ENCODE measurements at regions not wholly inside any gene's neighbourhood (a gene's known extent, or its start where the extent isn't known, plus 50 kb on each side); places are given as distances from the start of the nearest gene placed in this dataset.

DNA sequence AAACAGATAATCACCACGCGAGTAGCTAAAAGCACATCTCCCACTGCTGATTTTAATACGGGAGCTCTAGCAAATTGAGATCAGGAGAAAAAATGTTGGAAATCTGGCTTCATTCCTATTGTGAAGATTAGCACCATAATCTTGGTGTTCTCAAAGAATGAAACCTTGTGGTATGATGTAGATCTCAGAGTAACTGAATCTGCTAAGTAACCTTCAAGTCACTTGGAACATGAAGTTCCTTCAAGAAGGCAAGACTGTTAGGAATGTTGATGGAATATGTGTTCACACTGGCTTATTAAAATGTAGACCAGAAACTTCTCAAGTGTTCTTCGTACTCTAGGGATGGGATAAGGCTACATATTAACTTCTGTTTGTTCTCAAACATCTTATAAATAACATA, 117.4 kb upstream of the CHRM3 start:
- Histone ChIP-seq H3K9ac (ENCODE audit: insufficient read depth, low read depth, low read length) (no peak overlapping the region), H2AFZ (ENCODE audit: low read length) (no peak overlapping the region), H3K4me2 (ENCODE audit: low read depth, low read length) (no peak overlapping the region), H3K27ac (ENCODE audit: extremely low read length, insufficient read depth, low read length) (no peak overlapping the region), H3K4me3 (replicated peaks in 1 of 3; ENCODE audit: insufficient read depth in 1 of 3, low read depth in 2 of 3, low read length in 3 of 3) (no peak overlapping the region), H3K79me2 (ENCODE audit: insufficient read depth, low read length) (no peaks in the 10 kb centered on the region), H3K9me3 (ENCODE audit: low read length) (peaks cover 80% of the 10 kb centered on the region), H3K36me3 (replicated peaks in 1 of 2; ENCODE audit: control insufficient read depth in 1 of 2, insufficient read depth in 2 of 2, low read length in 2 of 2) (no peaks in the 10 kb centered on the region), H3K4me1 (ENCODE audit: insufficient read depth, low read length) (no peaks in the 10 kb centered on the region), H3K27me3 (ENCODE audit: control insufficient read depth in 1 of 2, insufficient read depth in 2 of 2, low read length in 2 of 2) (no peaks in the 10 kb centered on the region), H4K20me1 (ENCODE audit: insufficient read depth, low read length) (no peaks in the 10 kb centered on the region)
- DNase-seq (ENCODE audit: low spot score) (no peak), FAIRE-seq (no peak), ATAC-seq (no peak)
- TF ChIP-seq, protein P1, sequence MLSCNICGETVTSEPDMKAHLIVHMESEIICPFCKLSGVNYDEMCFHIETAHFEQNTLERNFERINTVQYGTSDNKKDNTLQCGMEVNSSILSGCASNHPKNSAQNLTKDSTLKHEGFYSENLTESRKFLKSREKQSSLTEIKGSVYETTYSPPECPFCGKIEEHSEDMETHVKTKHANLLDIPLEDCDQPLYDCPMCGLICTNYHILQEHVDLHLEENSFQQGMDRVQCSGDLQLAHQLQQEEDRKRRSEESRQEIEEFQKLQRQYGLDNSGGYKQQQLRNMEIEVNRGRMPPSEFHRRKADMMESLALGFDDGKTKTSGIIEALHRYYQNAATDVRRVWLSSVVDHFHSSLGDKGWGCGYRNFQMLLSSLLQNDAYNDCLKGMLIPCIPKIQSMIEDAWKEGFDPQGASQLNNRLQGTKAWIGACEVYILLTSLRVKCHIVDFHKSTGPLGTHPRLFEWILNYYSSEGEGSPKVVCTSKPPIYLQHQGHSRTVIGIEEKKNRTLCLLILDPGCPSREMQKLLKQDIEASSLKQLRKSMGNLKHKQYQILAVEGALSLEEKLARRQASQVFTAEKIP (CRISPR knock-in tag; IDR thresholded peaks at IDR 0.05; ENCODE audit: borderline replicate concordance), result no peak
- TF ChIP-seq NCOA5 (CRISPR knock-in tag; IDR thresholded peaks at IDR 0.05) (no peak), ADNP (CRISPR knock-in tag; IDR thresholded peaks at IDR 0.05) (no peak), LCORL (IDR thresholded peaks at IDR 0.05) (no peak), LCORL (CRISPR knock-in tag; IDR thresholded peaks at IDR 0.05) (no peak)
- TF ChIP-seq, protein P2, sequence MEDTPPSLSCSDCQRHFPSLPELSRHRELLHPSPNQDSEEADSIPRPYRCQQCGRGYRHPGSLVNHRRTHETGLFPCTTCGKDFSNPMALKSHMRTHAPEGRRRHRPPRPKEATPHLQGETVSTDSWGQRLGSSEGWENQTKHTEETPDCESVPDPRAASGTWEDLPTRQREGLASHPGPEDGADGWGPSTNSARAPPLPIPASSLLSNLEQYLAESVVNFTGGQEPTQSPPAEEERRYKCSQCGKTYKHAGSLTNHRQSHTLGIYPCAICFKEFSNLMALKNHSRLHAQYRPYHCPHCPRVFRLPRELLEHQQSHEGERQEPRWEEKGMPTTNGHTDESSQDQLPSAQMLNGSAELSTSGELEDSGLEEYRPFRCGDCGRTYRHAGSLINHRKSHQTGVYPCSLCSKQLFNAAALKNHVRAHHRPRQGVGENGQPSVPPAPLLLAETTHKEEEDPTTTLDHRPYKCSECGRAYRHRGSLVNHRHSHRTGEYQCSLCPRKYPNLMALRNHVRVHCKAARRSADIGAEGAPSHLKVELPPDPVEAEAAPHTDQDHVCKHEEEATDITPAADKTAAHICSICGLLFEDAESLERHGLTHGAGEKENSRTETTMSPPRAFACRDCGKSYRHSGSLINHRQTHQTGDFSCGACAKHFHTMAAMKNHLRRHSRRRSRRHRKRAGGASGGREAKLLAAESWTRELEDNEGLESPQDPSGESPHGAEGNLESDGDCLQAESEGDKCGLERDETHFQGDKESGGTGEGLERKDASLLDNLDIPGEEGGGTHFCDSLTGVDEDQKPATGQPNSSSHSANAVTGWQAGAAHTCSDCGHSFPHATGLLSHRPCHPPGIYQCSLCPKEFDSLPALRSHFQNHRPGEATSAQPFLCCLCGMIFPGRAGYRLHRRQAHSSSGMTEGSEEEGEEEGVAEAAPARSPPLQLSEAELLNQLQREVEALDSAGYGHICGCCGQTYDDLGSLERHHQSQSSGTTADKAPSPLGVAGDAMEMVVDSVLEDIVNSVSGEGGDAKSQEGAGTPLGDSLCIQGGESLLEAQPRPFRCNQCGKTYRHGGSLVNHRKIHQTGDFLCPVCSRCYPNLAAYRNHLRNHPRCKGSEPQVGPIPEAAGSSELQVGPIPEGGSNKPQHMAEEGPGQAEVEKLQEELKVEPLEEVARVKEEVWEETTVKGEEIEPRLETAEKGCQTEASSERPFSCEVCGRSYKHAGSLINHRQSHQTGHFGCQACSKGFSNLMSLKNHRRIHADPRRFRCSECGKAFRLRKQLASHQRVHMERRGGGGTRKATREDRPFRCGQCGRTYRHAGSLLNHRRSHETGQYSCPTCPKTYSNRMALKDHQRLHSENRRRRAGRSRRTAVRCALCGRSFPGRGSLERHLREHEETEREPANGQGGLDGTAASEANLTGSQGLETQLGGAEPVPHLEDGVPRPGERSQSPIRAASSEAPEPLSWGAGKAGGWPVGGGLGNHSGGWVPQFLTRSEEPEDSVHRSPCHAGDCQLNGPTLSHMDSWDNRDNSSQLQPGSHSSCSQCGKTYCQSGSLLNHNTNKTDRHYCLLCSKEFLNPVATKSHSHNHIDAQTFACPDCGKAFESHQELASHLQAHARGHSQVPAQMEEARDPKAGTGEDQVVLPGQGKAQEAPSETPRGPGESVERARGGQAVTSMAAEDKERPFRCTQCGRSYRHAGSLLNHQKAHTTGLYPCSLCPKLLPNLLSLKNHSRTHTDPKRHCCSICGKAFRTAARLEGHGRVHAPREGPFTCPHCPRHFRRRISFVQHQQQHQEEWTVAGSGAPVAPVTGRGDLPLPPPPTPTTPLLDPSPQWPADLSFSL (CRISPR knock-in tag; IDR thresholded peaks at IDR 0.05), result no peak
- TF ChIP-seq, protein P3, sequence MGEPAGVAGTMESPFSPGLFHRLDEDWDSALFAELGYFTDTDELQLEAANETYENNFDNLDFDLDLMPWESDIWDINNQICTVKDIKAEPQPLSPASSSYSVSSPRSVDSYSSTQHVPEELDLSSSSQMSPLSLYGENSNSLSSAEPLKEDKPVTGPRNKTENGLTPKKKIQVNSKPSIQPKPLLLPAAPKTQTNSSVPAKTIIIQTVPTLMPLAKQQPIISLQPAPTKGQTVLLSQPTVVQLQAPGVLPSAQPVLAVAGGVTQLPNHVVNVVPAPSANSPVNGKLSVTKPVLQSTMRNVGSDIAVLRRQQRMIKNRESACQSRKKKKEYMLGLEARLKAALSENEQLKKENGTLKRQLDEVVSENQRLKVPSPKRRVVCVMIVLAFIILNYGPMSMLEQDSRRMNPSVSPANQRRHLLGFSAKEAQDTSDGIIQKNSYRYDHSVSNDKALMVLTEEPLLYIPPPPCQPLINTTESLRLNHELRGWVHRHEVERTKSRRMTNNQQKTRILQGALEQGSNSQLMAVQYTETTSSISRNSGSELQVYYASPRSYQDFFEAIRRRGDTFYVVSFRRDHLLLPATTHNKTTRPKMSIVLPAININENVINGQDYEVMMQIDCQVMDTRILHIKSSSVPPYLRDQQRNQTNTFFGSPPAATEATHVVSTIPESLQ (CRISPR knock-in tag; conservative IDR thresholded peaks at IDR 0.05), result no peak
- ChIA-PET CTCF (ENCODE audit: low intra/inter-chr PET ratio, low total read pairs) (no interaction called here), POLR2A (no interaction called here)
- WGBS (ENCODE audit: low lambda C conversion rate), result 26% methylated on average over 4 of the region's 4 CpGs
- intact Hi-C loops (cut with micrococcal nuclease; ENCODE audit: unreplicated experiment) (no loop called here), in situ Hi-C loops (cut with HindIII; ENCODE audit: extremely low pct_ligation_motif_present, low pct_unique_long_range_greater_than_20kb) (no loop called here)
- BruUV-seq (replicated peaks), result no TSS peak
